GM12865 (cell line): ENCODE measurements at regions not wholly inside any gene's neighbourhood (a gene's known extent, or its start where the extent isn't known, plus 50 kb on each side); places are given as distances from the start of the nearest gene placed in this dataset.

Experiments
- DNase-seq: peaks from one replicate; pipeline ENCODE4 v3.0.0; 2010; ENCODE audit warnings: low read depth
- H3K4me3 ChIP-seq: 2 replicates; pipeline ENCODE4 v1.5.1; 2011; ENCODE audit warnings: mild to moderate bottlenecking, low read depth, low read length, control low read depth
- CTCF ChIP-seq: IDR thresholded peaks from 2 replicates; pipeline ENCODE4 v1.5.1; 2011; ENCODE audit warnings: low read length, control low read depth, low read depth, inconsistent platforms; ENCODE audit not compliant: insufficient read depth; ENCODE audit errors: missing control alignments

DNA sequence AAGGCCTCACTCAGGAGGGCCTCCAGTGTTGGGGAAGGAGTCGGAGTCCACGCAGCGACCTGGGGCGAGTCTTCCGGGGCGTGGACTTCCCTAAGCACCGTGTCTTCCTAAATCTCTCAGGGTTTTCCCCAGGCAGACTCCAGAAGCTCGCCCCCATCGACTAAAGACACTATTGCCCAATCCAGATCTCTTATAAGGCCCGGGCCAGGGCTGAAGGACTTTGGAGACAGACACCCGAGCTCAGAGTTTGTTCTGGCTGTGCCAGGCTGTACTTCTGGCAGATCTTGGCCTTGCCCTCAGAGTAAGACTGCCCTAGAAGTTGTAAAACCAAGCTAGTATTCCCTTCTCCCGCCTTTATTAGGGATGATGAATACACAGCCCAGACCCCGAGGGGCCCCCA, 191.4 kb downstream of the BUD13 start:
- DNase-seq: no peak
- no peak for TF ChIP-seq CTCF
- H3K4me3 ChIP-seq: no peak overlapping the region

GRCh38 chr11:116580799-116581198, 192.0 kb downstream of the BUD13 start:
- DNase-seq: no peak
- no peak for TF ChIP-seq CTCF
- no peak overlapping the region for H3K4me3 ChIP-seq

GRCh38 chr11:116579857-116580727, 192.7 kb downstream of the BUD13 start:
- H3K4me3 ChIP-seq: no peak overlapping the region
- no peak for TF ChIP-seq CTCF
- no peak for DNase-seq

GRCh38 chr11:116579031-116579653, 193.6 kb downstream of the BUD13 start:
- DNase-seq: no peak
- no peak for TF ChIP-seq CTCF
- no peak overlapping the region for H3K4me3 ChIP-seq

- DNase-seq: no peak
- no peak overlapping the region for H3K4me3 ChIP-seq
- no peak for TF ChIP-seq CTCF
These were observed 194.8 kb downstream of the BUD13 start for GRCh38 chr11:116577956-116578355.

DNA sequence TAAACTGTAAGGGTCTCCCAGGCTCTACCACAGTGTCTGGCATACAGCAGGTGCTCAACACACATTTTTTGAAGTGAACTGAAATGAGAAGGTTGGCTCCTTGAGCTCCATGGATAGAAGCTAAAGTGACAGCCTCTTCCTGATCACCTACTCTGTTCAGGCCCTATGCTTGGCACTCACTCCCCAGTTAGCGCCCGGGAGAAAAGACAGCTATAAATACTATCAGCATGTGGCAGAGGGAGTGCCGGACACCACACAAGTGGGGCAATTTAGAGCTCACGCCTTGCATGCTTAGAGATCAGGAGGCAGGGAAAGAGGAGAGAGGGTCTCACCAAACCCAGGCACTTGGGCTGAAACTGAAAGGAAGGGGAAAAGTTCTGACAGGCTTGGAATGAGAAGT, 195.5 kb downstream of the BUD13 start:
- TF ChIP-seq CTCF: no peak
- no peak overlapping the region for H3K4me3 ChIP-seq
- DNase-seq: no peak
